Testis (tissue), 2 donors: ENCODE measurements at regions not wholly inside any gene's neighbourhood (a gene's known extent, or its start where the extent isn't known, plus 50 kb on each side); places are given as distances from the start of the nearest gene placed in this dataset.

Experiments used
- DNase-seq: peaks from one replicate; pipeline ENCODE4 v3.0.0-alpha.2; 2019
- H3K27ac ChIP-seq, 2 donors: fragments of 200-600 bp; sonication (generic); one replicate each; pipeline ENCODE4 v1.5.1; 2019
- H3K27me3 ChIP-seq: fragments of 200-600 bp; sonication (generic); one replicate; pipeline ENCODE4 v1.5.1; 2019
- H3K36me3 ChIP-seq: fragments of 200-600 bp; sonication (generic); one replicate; pipeline ENCODE4 v1.5.1; 2017; ENCODE audit warnings: low read depth; ENCODE audit errors: missing control alignments
- H3K4me1 ChIP-seq: fragments of 200-600 bp; sonication (generic); one replicate; pipeline ENCODE4 v1.5.1; 2019
- H3K4me3 ChIP-seq, 2 donors: fragments of 200-600 bp; sonication (generic); one replicate each; pipeline ENCODE4 v1.5.1; 2017 to 2019
- H3K9me3 ChIP-seq: fragments of 200-600 bp; sonication (generic); one replicate; pipeline ENCODE4 v1.5.1; 2017
- CTCF ChIP-seq, 3 experiments: fragments of 450-650 bp in 2 of 3; fragments of 200-600 bp in 1 of 3; sonication (generic) in 1 of 3; IDR thresholded peaks; one replicate each; pipeline ENCODE4 v1.5.1; 2016 to 2019; ENCODE audit warnings: antibody characterized with exemption in 3 of 3, mild to moderate bottlenecking in 2 of 3, moderate library complexity in 1 of 3
- POLR2A ChIP-seq: fragments of 450-650 bp; IDR thresholded peaks from one replicate; pipeline ENCODE4 v1.6.1; 2017; ENCODE audit warnings: antibody characterized with exemption, mild to moderate bottlenecking, moderate library complexity
- WGBS, 2 donors: methylation state at CpG; one replicate each; pipeline ENCODE4 v1.1.5; 2018; 5-methylcytosine and 5-hydroxymethylcytosine counted together
- intact Hi-C: fragments of 100-400 bp; cut with DNase I; formaldehyde crosslinking; loops from one replicate; pipeline ENCODE4 v1.15.1; 2023; ENCODE audit warnings: low total_unique reads

- intact Hi-C loops, result no loop called here
- H3K36me3 ChIP-seq, result no peaks in the 10 kb centered on the region
- no peaks in the 10 kb centered on the region for H3K27me3 ChIP-seq
- H3K27ac ChIP-seq, result peak overlapping the region in 1 of 2 donors; percentile 61
- no peak for DNase-seq
- TF ChIP-seq POLR2A (no peak), CTCF (IDR thresholded peaks at IDR 0.05) (no peak)
- peaks cover 19% of the 10 kb centered on the region for H3K4me1 ChIP-seq
- H3K9me3 ChIP-seq, result no peaks in the 10 kb centered on the region
- no peak overlapping the region for H3K4me3 ChIP-seq
Measured at GRCh38 chr22:27113641-27114040, 456.3 kb downstream of the MIAT start.

- no peak overlapping the region for H3K27ac ChIP-seq
- 96 to 97% methylated on average over 9 of the region's 9 CpGs for WGBS, 2 donors
Measured at GRCh38 chr22:27114186-27114585, 456.8 kb downstream of the MIAT start.

GRCh38 chr22:27115410-27115809 is 458.0 kb downstream of the MIAT start:
- H3K27me3 ChIP-seq, result no peaks in the 10 kb centered on the region
- peaks cover 12% of the 10 kb centered on the region for H3K4me1 ChIP-seq
- intact Hi-C loops, result no loop called here
- no peak for DNase-seq
- no peak overlapping the region for H3K27ac ChIP-seq
- H3K9me3 ChIP-seq, result no peaks in the 10 kb centered on the region
- no peak for TF ChIP-seq CTCF (IDR thresholded peaks at IDR 0.05)
- TF ChIP-seq POLR2A, result no peak
- H3K4me3 ChIP-seq, result no peak overlapping the region
- WGBS, 2 donors, result 89 to 100% methylated on average over 2 of the region's 2 CpGs
- no peaks in the 10 kb centered on the region for H3K36me3 ChIP-seq

More at GRCh38 chr22:27114186-27114585, 456.8 kb downstream of the MIAT start:
- no peak for DNase-seq
- H3K9me3 ChIP-seq, result no peaks in the 10 kb centered on the region
- H3K4me1 ChIP-seq, result peaks cover 14% of the 10 kb centered on the region
- no peaks in the 10 kb centered on the region for H3K27me3 ChIP-seq
- intact Hi-C loops, result no loop called here
- H3K36me3 ChIP-seq, result no peaks in the 10 kb centered on the region
- TF ChIP-seq POLR2A (no peak), CTCF (IDR thresholded peaks at IDR 0.05) (no peak)
- H3K4me3 ChIP-seq, result no peak overlapping the region

GRCh38 chr22:27115816-27116256 is 458.4 kb downstream of the MIAT start:
- DNase-seq, result no peak
- intact Hi-C loops, result no loop called here
- peaks cover 9% of the 10 kb centered on the region for H3K4me1 ChIP-seq
- 65 to 67% methylated on average over 5 of the region's 5 CpGs for WGBS, 2 donors
- no peaks in the 10 kb centered on the region for H3K27me3 ChIP-seq
- no peaks in the 10 kb centered on the region for H3K9me3 ChIP-seq
- no peaks in the 10 kb centered on the region for H3K36me3 ChIP-seq
- no peak overlapping the region for H3K27ac ChIP-seq
- no peak for TF ChIP-seq CTCF (IDR thresholded peaks at IDR 0.05)
- no peak for TF ChIP-seq POLR2A
- no peak overlapping the region for H3K4me3 ChIP-seq

GRCh38 chr22:27116312-27117086 is 459.1 kb downstream of the MIAT start:
- no peak overlapping the region for H3K4me3 ChIP-seq
- intact Hi-C loops, result no loop called here
- H3K27ac ChIP-seq, result no peak overlapping the region
- 74 to 82% methylated on average over 2 of the region's 2 CpGs for WGBS, 2 donors
- H3K36me3 ChIP-seq, result no peaks in the 10 kb centered on the region
- H3K27me3 ChIP-seq, result no peaks in the 10 kb centered on the region
- peaks cover 4% of the 10 kb centered on the region for H3K4me1 ChIP-seq
- TF ChIP-seq CTCF (IDR thresholded peaks at IDR 0.05), result no peak
- no peak for TF ChIP-seq POLR2A
- H3K9me3 ChIP-seq, result no peaks in the 10 kb centered on the region
- no peak for DNase-seq
